ENCODE measurements at regions not wholly inside any gene's neighbourhood (a gene's known extent, or its start where the extent isn't known, plus 50 kb on each side); places are given as distances from the start of the nearest gene placed in this dataset.

- no peak for DNase-seq
Observed at GRCh38 chr9:17894501-17895160, 315.8 kb downstream of the SH3GL2 start.

DNA sequence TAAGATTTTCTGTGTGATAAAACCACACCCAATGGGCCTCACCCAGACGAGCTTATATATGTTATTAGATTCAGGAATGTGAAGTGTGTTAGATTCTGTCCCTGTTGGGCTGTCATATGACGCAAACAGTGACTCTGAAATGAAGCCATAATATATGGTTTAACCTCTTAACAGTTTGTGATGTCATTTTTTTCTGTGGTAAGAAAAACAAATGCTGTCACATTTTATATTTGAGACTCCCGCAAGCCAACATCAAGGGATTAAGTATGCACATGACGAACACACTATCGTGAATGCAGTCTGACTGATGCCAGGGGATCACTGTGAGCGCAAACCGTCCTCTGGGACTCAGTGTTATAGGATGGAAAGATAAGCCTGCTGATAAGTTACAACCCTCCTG is 321.7 kb downstream of the SH3GL2 start:
- DNase-seq: no peak

DNA sequence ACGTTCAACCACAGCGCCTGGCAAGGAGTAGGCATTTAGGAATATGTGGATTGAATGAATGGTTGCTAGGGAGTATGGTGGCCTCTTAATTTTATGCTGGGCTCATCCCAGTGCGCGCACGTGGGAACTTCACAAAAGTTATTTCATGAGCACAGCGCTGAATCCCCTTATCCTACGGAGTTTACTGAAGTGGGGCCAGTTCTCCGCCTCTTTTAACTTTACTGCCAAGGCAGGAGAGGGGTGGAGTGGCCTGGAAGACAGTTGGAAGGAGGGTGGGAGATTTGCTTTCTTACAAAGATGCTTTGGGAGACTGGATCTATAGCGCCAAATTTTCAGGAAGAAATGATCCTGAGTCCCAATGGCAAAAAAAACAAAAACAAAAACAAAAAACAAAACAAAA is 326.5 kb downstream of the SH3GL2 start:
- DNase-seq: no peak

DNA sequence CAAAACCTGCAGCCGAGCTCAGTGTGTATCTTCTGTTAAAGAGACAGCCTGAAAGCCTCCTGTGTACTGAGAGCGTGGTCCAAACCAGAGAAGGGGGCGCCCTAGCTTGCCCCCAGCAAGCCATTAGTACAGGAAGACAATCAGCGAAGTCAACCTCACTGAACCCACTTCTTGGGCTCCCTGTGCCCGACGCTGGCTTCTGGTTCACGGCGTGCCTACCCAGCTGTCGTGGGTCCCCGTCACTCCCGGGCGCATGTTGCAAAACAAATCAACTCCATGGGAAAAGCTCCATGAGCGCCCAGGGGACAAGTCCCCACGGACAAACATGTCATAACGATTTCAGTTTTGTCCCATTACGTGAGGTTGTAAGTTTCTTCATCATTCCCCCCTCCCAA is 326.9 kb downstream of the SH3GL2 start:
- DNase-seq: no peak

GRCh38 chr9:17906176-17906840 is 327.4 kb downstream of the SH3GL2 start:
- no peak for DNase-seq

DNA sequence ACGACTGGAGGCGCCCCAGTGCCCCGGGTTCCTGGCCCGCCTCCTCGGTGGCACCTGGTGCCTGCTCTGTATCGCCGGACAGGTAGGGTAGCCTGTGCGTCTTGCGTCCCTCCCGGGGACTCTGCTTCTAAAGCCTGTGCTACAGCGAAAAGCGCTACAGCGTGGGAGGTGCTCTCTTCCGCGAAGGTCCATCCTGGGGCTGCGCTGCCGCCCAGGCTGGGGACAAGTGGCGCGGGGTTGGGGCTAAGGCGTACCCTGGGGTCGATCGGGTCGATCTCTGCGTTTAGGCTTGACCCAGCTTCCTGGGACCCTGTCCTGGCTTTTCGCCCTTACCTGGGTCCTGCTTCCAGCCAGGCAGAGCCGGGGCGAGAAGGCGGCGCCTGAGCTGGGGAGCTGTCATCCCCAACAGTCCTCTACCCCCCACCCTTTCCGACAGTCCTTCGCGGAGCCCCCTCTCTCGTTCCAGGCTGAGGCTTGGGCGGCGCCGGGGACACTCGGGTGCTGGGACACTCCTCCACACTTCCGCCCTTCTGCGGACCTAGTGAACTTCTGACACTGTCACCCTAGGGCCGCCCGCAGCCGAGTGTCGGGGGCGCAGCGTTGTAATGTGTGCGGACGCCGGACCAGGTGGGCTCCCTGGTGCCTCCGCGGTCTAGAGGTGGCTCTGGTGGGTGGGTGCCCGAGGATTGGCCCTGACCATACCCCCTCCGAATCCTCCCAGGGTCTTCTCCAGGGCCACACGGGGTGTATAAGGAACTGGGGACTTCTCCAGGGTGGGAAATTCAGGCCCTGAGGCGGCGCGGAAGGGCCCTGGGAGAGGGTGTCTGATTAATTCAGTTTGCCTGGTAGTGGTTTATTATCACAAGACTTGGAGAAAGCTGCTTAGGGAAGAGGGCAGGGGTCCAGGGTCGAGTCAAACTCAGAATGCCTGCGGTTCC is 328.2 kb downstream of the SH3GL2 start:
- no peak for DNase-seq

- DNase-seq: no peak
Observed at GRCh38 chr9:17907779-17908508, 329.1 kb downstream of the SH3GL2 start.

DNA sequence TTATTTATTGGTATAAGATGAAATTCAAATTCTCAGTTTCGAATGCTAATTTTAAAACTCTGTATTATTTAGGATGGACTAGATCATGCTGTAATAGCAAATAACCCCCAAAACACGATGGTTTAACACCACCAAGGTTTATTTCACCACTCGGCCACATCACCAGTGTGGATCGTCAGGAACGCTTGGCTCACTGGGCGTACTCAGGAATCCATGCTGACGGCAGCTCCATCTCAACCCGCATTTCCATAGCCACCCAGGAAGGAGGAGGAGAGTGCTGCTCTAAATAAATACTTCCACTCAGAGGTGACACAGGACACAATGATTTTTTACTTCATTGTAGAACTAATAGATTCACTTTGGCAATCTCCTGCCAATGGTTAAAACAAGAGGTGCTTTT is 347.4 kb downstream of the SH3GL2 start:
- DNase-seq: no peak

- DNase-seq: no peak
Observed at GRCh38 chr9:17927616-17928015, 348.8 kb downstream of the SH3GL2 start.

DNA sequence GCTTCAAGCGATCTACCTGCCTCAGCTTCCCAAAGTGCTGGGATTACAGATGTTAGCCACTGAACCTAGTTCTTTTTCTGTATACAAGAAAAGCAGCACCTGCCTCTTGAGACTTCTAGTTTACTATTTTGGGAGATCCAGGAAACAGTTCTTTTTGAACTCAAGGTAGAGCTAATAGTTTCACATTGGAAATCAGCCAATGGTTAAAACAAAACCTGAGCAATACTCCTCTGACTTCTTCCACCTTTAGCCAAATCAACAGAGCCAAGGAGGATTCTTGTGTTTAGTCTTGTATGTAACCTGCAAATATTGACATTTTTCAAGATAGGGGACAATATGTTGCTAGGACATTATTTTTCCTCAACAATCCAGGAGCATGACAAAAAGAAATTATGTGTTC is 349.4 kb downstream of the SH3GL2 start:
- no peak for DNase-seq

- DNase-seq: no peak
Observed at GRCh38 chr9:17928768-17929167, 349.9 kb downstream of the SH3GL2 start.

GRCh38 chr9:17929506-17929905 is 350.6 kb downstream of the SH3GL2 start:
- no peak for DNase-seq

GRCh38 chr9:17930071-17930470 is 351.2 kb downstream of the SH3GL2 start:
- no peak for DNase-seq

DNA sequence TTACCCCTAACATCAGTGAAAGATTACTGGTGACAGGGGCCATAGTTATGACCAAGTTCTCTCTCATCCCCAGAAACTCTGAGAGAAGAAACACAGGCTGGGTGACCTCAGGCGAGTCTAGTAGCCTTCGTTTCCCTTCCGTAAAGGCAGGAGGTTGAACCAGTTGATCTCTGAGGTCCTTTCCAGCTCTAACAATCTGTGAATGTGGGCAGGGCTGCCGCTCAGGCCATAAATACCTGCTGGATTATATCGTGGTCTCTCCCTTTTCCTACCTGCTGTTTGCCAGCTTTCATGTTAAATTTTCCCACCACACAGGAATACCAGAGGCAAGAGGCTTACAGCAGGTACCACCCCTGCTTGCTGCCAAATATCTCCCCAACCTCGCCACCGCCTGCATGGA is 357.5 kb downstream of the SH3GL2 start:
- no peak for DNase-seq

- no peak for DNase-seq
Observed at GRCh38 chr9:17938035-17938655, 359.3 kb downstream of the SH3GL2 start.

GRCh38 chr9:17942498-17942897 is 363.6 kb downstream of the SH3GL2 start:
- no peak for DNase-seq

DNA sequence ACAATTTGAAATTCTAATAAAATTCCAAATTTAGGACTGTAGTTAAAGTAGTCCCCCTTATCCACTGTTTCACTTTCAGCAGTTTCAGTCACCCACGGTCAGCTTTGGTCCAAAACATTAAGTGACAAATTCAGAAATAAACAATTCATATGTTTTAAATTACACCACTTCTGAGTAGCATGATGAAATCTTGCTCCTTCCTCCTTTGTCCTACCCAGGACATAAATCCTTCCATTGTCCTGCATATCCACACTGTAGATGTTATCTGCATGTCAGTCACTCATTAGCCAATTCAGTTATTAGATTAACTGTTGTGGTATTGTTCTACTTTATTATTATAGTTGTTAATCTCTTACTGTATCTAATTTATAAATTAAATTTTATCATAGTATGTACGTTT is 376.5 kb downstream of the SH3GL2 start:
- DNase-seq: no peak

DNA sequence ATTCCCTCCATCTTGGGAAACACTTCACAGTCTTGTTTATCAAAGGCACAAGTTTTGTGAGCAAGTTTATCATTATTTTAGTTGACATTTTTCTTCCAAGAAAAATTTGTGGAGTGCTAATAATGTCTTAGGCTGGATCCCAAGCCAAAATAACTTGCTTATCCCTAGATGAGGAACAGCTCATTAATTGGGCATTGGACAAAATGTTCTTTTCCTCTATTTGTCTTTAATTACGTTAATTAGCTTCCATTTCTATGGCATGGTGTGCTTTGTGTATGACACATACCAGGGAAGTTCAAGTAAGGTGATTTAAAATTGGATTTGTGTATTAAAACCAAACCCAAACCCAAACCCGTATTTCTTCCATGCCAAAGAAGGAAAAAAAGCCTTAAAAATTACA is 379.5 kb downstream of the SH3GL2 start:
- no peak for DNase-seq

GRCh38 chr9:17962747-17963146 is 383.9 kb downstream of the SH3GL2 start:
- DNase-seq: no peak

GRCh38 chr9:17963498-17963897 is 384.6 kb downstream of the SH3GL2 start:
- DNase-seq: no peak

DNA sequence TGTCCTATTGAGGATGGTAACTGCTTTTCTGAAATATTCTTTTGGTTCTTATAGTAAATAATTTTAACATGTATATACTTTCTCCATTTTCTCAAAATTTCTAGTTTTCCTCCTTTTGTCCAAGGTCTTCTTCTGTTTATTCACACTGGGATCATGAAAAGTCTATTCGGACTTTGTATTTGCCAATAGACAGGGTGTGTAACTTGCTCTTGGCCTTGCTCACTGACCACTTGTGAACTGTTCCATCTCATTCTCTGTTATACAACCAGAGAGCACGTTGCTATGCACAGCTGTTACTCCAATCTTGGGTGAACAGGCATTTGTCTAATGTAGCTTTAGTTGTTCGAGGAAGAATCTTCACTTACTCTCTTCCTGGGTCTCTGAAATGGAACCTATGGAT is 388.9 kb downstream of the SH3GL2 start:
- DNase-seq: no peak

DNA sequence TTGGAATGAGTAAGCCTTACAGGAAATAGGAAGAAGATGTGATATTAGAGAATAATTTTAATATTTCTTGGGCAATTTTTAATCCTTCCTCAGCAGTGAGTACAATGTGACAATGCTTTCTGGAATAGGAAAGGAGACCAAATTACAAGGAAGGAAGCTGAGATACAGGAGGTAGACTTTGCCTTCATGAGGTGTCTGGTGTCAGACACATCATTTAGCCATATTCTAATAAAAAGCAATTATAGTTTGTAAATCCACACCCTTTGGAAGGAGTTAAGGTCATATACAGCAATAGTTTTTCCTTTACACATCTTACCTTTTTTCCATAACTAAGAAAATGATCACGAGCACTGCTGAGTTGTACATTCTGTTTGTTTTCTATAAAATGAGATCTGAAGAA is 390.4 kb downstream of the SH3GL2 start:
- no peak for DNase-seq

- no peak for DNase-seq
Observed at GRCh38 chr9:17970277-17970676, 391.4 kb downstream of the SH3GL2 start.
